Astrocyte (in vitro differentiated cells and primary cell): ENCODE measurements at regions not wholly inside any gene's neighbourhood (a gene's known extent, or its start where the extent isn't known, plus 50 kb on each side); places are given as distances from the start of the nearest gene placed in this dataset.

ENCODE experiments used
- CTCF ChIP-seq: IDR thresholded peaks from 2 replicates; pipeline ENCODE4 v1.5.1; 2011; ENCODE audit warnings: low read depth, mild to moderate bottlenecking, inconsistent platforms, low read length, moderate library complexity; ENCODE audit not compliant: insufficient read depth
- EZH2 ChIP-seq: IDR thresholded peaks from 2 replicates; pipeline ENCODE4 v1.6.1; 2012; ENCODE audit warnings: mild to moderate bottlenecking, low read length, inconsistent platforms; ENCODE audit not compliant: insufficient read depth

GRCh38 chr10:6980353-6980752 lies 400.3 kb upstream of the PRKCQ start:
- no peak for TF ChIP-seq CTCF
- TF ChIP-seq EZH2, result no peak
